ENCODE measurements at regions not wholly inside any gene's neighbourhood (a gene's known extent, or its start where the extent isn't known, plus 50 kb on each side); places are given as distances from the start of the nearest gene placed in this dataset.

- no peak for DNase-seq
These were observed 69.0 kb upstream of the IL6 start for GRCh38 chr7:22658031-22658430.

GRCh38 chr7:22657479-22657878 lies 69.5 kb upstream of the IL6 start:
- no peak for DNase-seq

GRCh38 chr7:22655781-22656180 lies 71.2 kb upstream of the IL6 start:
- DNase-seq: no peak

- no peak for DNase-seq
These were observed 72.2 kb upstream of the IL6 start for GRCh38 chr7:22654831-22655230.

GRCh38 chr7:22653951-22654350 lies 73.0 kb upstream of the IL6 start:
- DNase-seq: no peak

- no peak for DNase-seq
These were observed 75.3 kb upstream of the IL6 start for GRCh38 chr7:22651534-22652243.

- no peak for DNase-seq
These were observed 76.0 kb upstream of the IL6 start for GRCh38 chr7:22651036-22651435.

- DNase-seq: no peak
These were observed 77.3 kb upstream of the IL6 start for GRCh38 chr7:22649686-22650085.

- DNase-seq: no peak
These were observed 79.3 kb upstream of the IL6 start for GRCh38 chr7:22647451-22648257.

GRCh38 chr7:22645418-22646181 lies 81.4 kb upstream of the IL6 start:
- DNase-seq: no peak

- no peak for DNase-seq
These were observed 84.5 kb upstream of the IL6 start for GRCh38 chr7:22642454-22642853.

GRCh38 chr7:22640269-22640668 lies 86.7 kb upstream of the IL6 start:
- no peak for DNase-seq

GRCh38 chr7:22639396-22639795 lies 87.6 kb upstream of the IL6 start:
- DNase-seq: no peak

GRCh38 chr7:22635349-22635748 lies 91.7 kb upstream of the IL6 start:
- DNase-seq: no peak

- DNase-seq: no peak
These were observed 93.0 kb upstream of the IL6 start for GRCh38 chr7:22633954-22634474.

- DNase-seq: no peak
These were observed 93.6 kb upstream of the IL6 start for GRCh38 chr7:22633286-22633953.

- DNase-seq: no peak
These were observed 94.3 kb upstream of the IL6 start for GRCh38 chr7:22632674-22633073.

GRCh38 chr7:22631730-22632129 lies 95.3 kb upstream of the IL6 start:
- no peak for DNase-seq

- no peak for DNase-seq
These were observed 96.9 kb upstream of the IL6 start for GRCh38 chr7:22630069-22630468.

GRCh38 chr7:22629056-22629455 lies 97.9 kb upstream of the IL6 start:
- DNase-seq: no peak

GRCh38 chr7:22628112-22628511 lies 98.9 kb upstream of the IL6 start:
- no peak for DNase-seq
